ENCODE measurements at regions not wholly inside any gene's neighbourhood (a gene's known extent, or its start where the extent isn't known, plus 50 kb on each side); places are given as distances from the start of the nearest gene placed in this dataset.

DNA sequence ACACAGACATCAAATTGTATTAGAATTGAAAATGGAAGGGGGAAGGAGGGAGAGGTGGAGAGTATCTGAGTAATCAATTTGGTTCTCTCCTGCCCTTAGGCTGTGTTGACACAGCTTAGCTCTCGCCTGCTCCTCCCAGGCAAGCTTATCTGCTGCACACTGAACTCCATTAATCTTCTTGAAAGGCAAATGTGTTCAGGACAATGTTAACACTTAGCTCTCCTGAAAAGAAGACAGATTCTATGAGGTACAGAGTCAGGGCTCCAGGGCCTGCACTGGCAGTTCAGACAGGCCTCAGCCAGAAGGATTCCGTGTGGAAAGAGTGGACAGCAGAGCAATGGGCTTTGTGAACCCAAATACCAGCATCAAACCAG, 430.0 kb upstream of the TNP1 start:
- Histone ChIP-seq H3K27me3 (ENCODE audit: control insufficient read depth, insufficient read depth, low read length) (no peaks in the 10 kb centered on the region), H3K4me1 (ENCODE audit: control insufficient read depth, insufficient read depth, low read length) (no peaks in the 10 kb centered on the region), H3K4me3 (ENCODE audit: low read depth in 2 of 2, low read length in 2 of 2) (no peak overlapping the region), H3K36me3 (ENCODE audit: control insufficient read depth, insufficient read depth, low read length) (no peaks in the 10 kb centered on the region), H3K9me3 (ENCODE audit: control insufficient read depth, insufficient read depth, low read depth, low read length) (no peaks in the 10 kb centered on the region), H3K27ac (ENCODE audit: low read length) (no peak overlapping the region)
- POLR2A ChIA-PET: no interaction called here
- in situ Hi-C loops (cut with HindIII; ENCODE audit: low pct_unique_long_range_greater_than_20kb, low sequenced_read_pairs) (no loop called here), intact Hi-C loops (cut with micrococcal nuclease; ENCODE audit: unreplicated experiment) (no loop called here)
- ATAC-seq: no peak
- DNase-seq (ENCODE audit: low read depth, low spot score): no peak
- no TSS peak for BruUV-seq (replicated peaks)
- CTCF ChIA-PET: no interaction called here
- TF ChIP-seq CTCF (IDR thresholded peaks at IDR 0.05) (no peak), SIN3A (IDR thresholded peaks at IDR 0.05; ENCODE audit: borderline replicate concordance, insufficient read depth, low read depth, low read length) (no peak)

- in situ Hi-C loops (cut with HindIII; ENCODE audit: low pct_unique_long_range_greater_than_20kb, low sequenced_read_pairs): no loop called here
- H3K36me3 ChIP-seq (ENCODE audit: control insufficient read depth, insufficient read depth, low read length): no peaks in the 10 kb centered on the region
- H3K4me3 ChIP-seq (ENCODE audit: low read depth in 2 of 2, low read length in 2 of 2): no peak overlapping the region
- H3K27ac ChIP-seq (ENCODE audit: low read length): no peak overlapping the region
- ATAC-seq (no peak), DNase-seq (ENCODE audit: low read depth, low spot score) (no peak)
- ChIA-PET CTCF (no interaction called here), POLR2A (no interaction called here)
- TF ChIP-seq SIN3A (IDR thresholded peaks at IDR 0.05; ENCODE audit: borderline replicate concordance, insufficient read depth, low read depth, low read length) (no peak), TCF7L2 (IDR thresholded peaks at IDR 0.05; ENCODE audit: low read depth, low read length) (no peak), CTCF (IDR thresholded peaks at IDR 0.05) (no peak)
- intact Hi-C loops (cut with micrococcal nuclease; ENCODE audit: unreplicated experiment): no loop called here
- H3K4me1 ChIP-seq (ENCODE audit: control insufficient read depth, insufficient read depth, low read length): no peaks in the 10 kb centered on the region
- no TSS peak for BruUV-seq (replicated peaks)
- no peaks in the 10 kb centered on the region for H3K9me3 ChIP-seq (ENCODE audit: control insufficient read depth, insufficient read depth, low read depth, low read length)
- no peaks in the 10 kb centered on the region for H3K27me3 ChIP-seq (ENCODE audit: control insufficient read depth, insufficient read depth, low read length)
Observed at GRCh38 chr2:217289177-217289906, 429.5 kb upstream of the TNP1 start.

GRCh38 chr2:217288472-217289063, 428.7 kb upstream of the TNP1 start:
- ChIA-PET CTCF (no interaction called here), POLR2A (no interaction called here)
- Histone ChIP-seq H3K4me1 (ENCODE audit: control insufficient read depth, insufficient read depth, low read length) (no peaks in the 10 kb centered on the region), H3K27ac (ENCODE audit: low read length) (no peak overlapping the region), H3K36me3 (ENCODE audit: control insufficient read depth, insufficient read depth, low read length) (no peaks in the 10 kb centered on the region), H3K4me3 (ENCODE audit: low read depth in 2 of 2, low read length in 2 of 2) (no peak overlapping the region), H3K9me3 (ENCODE audit: control insufficient read depth, insufficient read depth, low read depth, low read length) (no peaks in the 10 kb centered on the region), H3K27me3 (ENCODE audit: control insufficient read depth, insufficient read depth, low read length) (no peaks in the 10 kb centered on the region)
- in situ Hi-C loops (cut with HindIII; ENCODE audit: low pct_unique_long_range_greater_than_20kb, low sequenced_read_pairs): no loop called here
- ATAC-seq (no peak), DNase-seq (ENCODE audit: low read depth, low spot score) (no peak)
- intact Hi-C loops (cut with micrococcal nuclease; ENCODE audit: unreplicated experiment): no loop called here
- TF ChIP-seq, protein P1, sequence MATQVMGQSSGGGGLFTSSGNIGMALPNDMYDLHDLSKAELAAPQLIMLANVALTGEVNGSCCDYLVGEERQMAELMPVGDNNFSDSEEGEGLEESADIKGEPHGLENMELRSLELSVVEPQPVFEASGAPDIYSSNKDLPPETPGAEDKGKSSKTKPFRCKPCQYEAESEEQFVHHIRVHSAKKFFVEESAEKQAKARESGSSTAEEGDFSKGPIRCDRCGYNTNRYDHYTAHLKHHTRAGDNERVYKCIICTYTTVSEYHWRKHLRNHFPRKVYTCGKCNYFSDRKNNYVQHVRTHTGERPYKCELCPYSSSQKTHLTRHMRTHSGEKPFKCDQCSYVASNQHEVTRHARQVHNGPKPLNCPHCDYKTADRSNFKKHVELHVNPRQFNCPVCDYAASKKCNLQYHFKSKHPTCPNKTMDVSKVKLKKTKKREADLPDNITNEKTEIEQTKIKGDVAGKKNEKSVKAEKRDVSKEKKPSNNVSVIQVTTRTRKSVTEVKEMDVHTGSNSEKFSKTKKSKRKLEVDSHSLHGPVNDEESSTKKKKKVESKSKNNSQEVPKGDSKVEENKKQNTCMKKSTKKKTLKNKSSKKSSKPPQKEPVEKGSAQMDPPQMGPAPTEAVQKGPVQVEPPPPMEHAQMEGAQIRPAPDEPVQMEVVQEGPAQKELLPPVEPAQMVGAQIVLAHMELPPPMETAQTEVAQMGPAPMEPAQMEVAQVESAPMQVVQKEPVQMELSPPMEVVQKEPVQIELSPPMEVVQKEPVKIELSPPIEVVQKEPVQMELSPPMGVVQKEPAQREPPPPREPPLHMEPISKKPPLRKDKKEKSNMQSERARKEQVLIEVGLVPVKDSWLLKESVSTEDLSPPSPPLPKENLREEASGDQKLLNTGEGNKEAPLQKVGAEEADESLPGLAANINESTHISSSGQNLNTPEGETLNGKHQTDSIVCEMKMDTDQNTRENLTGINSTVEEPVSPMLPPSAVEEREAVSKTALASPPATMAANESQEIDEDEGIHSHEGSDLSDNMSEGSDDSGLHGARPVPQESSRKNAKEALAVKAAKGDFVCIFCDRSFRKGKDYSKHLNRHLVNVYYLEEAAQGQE (IDR thresholded peaks at IDR 0.05; ENCODE audit: insufficient read depth in 1 of 2, low read depth in 2 of 2, low read length in 1 of 2): no peak
- no peak for TF ChIP-seq SIN3A (IDR thresholded peaks at IDR 0.05; ENCODE audit: borderline replicate concordance, insufficient read depth, low read depth, low read length)
- TF ChIP-seq TCF7L2 (IDR thresholded peaks at IDR 0.05; ENCODE audit: low read depth, low read length): no peak
- TF ChIP-seq POLR2AphosphoS5 (IDR thresholded peaks at IDR 0.05; ENCODE audit: low read depth, low read length): no peak
- no peak for TF ChIP-seq CTCF (IDR thresholded peaks at IDR 0.05)
- no TSS peak for BruUV-seq (replicated peaks)

Data from Panc1 (cell line).